HG02970 (cell line): ENCODE measurements at regions not wholly inside any gene's neighbourhood (a gene's known extent, or its start where the extent isn't known, plus 50 kb on each side); places are given as distances from the start of the nearest gene placed in this dataset.

Experiments used
- ATAC-seq: cut with Tn5 transposase; IDR thresholded peaks from one replicate; pipeline ENCODE4 v1.9.1; 2021; ENCODE audit warnings: mild to moderate bottlenecking, moderate library complexity, moderate number of reproducible peaks; ENCODE audit not compliant: unreplicated experiment, low FRiP score

DNA sequence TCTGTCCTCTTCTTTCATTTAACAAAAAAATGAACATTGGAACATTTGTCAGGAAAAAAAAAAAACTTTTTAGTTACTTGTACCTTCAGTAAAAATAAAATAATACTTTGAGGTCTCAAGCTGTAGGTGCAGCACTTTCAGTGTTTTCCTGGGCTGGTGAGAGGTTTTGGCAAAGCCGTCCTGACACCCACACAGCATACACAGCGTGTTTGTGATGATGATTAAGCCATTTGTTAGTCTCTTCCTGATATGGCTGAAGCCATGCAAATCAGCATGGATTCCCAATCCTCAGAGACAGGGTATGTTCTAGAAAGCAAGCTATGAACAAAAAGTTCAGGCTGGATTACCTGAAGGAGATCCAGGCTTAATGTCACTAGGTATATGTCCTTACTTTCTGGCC, 236.8 kb downstream of the ZNF516 start:
- no peak for ATAC-seq

DNA sequence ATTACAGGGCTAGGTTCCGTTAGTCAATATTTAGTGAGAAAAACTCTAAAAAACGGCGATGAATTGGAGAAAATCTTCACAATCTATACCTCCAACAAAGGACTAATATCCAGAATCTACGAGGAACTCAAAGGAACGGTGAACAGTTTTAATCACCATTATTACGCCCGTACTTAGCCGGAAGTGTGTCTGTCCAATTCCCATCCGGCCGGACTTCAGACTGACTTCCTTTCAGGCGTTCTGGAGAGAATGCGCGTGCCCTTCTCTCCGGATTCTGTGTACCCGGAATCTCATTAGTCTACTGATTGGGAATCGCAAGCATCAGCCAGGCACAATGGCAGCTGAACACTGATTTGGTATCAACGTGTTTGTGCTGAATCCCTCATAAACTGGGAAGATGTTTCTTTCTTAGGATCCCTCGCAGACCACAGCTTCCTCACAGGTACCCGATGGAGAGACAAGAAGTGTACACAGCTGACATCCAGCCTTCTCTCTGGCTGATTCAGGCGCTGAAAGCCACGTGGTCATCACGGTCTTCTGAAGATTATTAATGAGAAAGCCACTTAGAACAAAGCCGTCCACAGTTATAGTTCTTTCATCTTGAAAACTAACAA, 239.9 kb downstream of the ZNF516 start:
- ATAC-seq = no peak

DNA sequence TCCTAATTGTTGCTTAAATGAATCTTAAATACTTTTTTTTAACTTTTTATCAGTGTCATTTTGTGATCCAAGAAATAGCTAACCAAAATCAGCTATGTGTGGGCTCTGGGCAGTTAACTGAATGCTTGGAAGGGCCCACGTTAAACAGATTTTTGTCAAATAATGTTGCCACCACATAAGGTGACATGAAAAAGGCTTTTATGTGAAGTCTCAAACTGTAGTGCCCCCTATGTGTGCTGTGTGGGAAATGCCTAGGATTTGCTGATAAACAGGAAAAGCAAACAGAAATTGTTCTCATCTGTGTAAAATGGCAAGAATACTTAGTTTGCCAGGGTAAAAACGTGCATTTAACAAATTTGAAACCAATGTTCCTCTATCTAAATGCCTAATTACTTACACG, 242.2 kb downstream of the ZNF516 start:
- no peak for ATAC-seq

- ATAC-seq = no peak
Observed at GRCh38 chr18:76252139-76252538, 242.9 kb downstream of the ZNF516 start.

DNA sequence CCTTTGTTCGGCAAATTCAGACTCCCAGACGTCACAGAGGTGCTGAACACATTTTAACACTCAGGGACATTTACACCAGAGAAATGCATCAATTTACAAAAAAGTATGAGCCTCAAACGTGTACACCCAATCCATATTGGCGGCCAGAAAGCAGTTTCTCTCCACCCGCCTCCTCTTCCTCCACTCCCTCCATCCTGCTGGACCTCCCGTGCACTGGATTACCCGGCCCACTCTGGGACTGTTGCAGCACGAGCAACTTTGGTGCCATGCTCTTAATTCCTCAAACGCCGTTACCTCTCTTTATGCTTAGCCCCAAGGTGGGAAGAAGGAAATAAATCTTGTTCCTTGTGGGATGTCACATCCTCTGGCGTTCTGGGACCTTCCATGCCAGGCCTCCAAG, 243.4 kb downstream of the ZNF516 start:
- ATAC-seq = no peak

DNA sequence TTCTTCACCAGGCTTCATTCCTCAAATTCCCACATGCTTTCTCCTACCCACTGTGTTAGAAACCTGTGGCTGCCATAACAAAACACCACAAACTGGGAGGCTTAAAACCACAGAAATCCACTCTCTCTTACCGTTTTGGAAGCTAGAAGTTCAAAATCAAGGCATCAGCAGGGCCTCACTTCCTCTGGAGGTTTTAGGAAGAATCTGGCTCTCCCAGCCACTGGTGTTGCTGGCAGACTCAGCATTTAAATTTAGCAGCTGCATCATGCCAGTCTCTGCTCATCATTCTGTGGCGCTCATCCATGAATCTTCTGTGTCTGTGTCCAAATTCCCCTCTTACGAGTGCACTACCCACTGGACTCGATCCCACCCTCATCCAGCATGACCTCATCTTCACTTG, 248.5 kb downstream of the ZNF516 start:
- ATAC-seq = no peak

GRCh38 chr18:76234676-76235060, 260.4 kb downstream of the ZNF516 start:
- no peak for ATAC-seq

GRCh38 chr18:76233876-76234675, 261.0 kb downstream of the ZNF516 start:
- ATAC-seq = no peak

DNA sequence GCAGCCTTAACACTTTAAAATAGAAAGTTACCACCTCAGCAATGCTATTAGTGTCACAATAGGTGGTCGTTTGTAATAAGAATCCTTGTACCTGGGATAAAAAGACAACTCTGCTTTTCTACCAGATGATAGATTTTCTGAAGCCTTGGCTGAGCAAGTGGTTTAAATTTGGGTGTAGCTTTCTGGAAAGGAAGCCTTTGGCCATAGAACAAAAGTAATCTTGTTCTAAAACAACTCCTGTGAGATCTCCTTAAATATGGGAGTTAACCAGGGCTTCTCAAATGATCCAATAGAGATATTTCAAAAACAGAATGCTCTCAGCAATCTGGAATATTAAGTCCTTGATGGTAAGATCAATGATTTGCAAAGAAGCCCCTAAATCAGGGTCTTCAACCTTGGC, 261.6 kb downstream of the ZNF516 start:
- no peak for ATAC-seq

- ATAC-seq = no peak
Observed at GRCh38 chr18:76232779-76233178, 262.3 kb downstream of the ZNF516 start.

DNA sequence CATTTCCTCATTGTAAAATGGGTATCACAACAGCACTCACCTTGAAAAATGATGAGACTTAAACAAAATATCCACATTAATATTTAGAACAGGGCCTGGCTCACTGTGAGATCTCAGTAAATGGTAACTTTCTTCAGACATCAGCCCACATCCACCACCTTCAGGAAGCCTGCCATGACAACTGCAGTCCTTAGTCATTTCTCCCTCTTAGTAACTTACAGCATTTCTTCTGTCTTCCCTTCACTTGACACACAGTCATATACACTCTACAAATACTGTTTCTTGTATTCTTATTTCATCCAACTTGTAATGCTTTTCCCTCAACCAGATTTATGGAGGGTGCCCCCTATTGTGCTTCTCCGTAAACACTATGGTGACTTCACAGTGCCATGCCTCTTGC, 263.0 kb downstream of the ZNF516 start:
- ATAC-seq = no peak

DNA sequence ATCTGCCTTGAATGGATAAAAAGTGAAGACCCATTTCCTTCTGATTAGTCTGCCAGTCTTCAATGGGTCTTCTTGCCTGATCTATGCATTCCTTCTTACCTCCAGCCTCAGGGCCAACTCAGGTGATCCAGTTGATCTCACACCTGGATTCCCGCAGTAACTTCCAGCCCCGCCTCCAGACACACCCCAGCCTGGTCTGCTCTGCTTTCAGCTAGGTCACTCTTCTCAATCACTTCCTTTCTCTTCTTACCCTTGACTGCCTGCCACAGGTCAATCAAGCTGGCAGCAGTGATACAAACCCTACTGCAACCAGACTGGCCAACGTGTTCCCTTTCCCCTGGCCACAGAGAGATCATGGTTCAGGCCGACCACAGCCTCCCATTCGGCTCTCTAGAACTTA, 263.6 kb downstream of the ZNF516 start:
- no peak for ATAC-seq

GRCh38 chr18:76230791-76231190, 264.3 kb downstream of the ZNF516 start:
- ATAC-seq = no peak

- ATAC-seq = no peak
Observed at GRCh38 chr18:76228716-76229115, 266.3 kb downstream of the ZNF516 start.

- ATAC-seq = no peak
Observed at GRCh38 chr18:76227759-76228158, 267.3 kb downstream of the ZNF516 start.

DNA sequence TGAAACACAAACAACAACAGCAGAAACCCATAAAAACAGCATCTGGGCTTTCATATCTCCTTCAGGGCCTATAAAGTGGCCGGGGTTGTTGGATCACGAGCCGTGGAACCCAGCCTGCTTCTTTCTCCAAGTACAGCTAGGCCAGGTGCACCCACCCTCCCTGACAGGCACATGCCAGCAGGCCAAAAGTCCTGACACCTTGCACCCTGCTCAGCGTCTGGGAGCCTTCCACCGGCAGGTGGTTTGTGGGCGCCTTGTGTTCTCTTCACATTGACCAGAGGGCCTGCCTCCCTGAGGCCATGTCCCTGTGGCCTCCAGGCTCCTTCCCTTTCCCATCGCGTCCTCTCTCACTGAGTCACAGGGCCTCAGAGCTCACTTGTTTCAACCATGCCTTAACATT, 271.6 kb downstream of the ZNF516 start:
- ATAC-seq = no peak

- ATAC-seq = no peak
Observed at GRCh38 chr18:76219023-76219422, 276.0 kb downstream of the ZNF516 start.

GRCh38 chr18:76216096-76216495, 278.9 kb downstream of the ZNF516 start:
- ATAC-seq = no peak

- ATAC-seq = no peak
Observed at GRCh38 chr18:76213991-76214390, 281.1 kb downstream of the ZNF516 start.

DNA sequence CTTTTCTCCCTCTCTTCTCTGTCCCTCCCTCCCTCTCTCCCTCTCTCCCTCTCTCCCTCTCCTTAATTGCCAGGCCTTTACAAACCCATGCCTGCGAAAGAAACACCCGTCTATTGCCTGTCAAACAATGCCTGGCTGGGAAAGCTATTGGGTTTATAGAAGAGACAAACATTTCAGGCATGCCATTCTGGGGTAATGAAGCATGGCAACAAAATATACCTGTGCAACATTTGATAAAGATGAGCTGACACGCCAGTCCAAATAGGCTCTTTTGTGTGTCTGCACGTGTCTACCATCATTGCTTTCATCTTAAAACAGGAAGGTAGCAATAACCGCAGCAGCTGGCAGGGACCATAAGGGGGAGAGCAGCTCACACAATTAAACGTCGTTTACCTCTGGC, 282.1 kb downstream of the ZNF516 start:
- ATAC-seq = no peak

- ATAC-seq = no peak
Observed at GRCh38 chr18:76209597-76209996, 285.4 kb downstream of the ZNF516 start.

GRCh38 chr18:76208678-76209306, 286.2 kb downstream of the ZNF516 start:
- no peak for ATAC-seq
